GM23338 (cell line): ENCODE measurements at regions not wholly inside any gene's neighbourhood (a gene's known extent, or its start where the extent isn't known, plus 50 kb on each side); places are given as distances from the start of the nearest gene placed in this dataset.
A peak's percentile ranks its signal among the peaks of the same experiment; 100 is the strongest.

Experiments
- ATAC-seq: fragments of 200-7000 bp; cut with Tn5 transposase; 3 replicates; pipeline ENCODE4 v1.9.1; 2020
- DNase-seq: peaks from one replicate; pipeline ENCODE4 v3.0.0-alpha.2; 2015; ENCODE audit warnings: low spot score
- H2AFZ ChIP-seq: fragments of 200-600 bp; sonication (generic); 2 replicates; pipeline ENCODE4 v1.8.0; 2016; ENCODE audit warnings: antibody characterized with exemption, mild to moderate bottlenecking, moderate library complexity
- H3F3A ChIP-seq: fragments of 200-600 bp; sonication (generic); replicated peaks from 2 replicates; pipeline ENCODE4 v1.8.0; 2017; ENCODE audit warnings: antibody characterized with exemption, mixed run types, low read depth
- H3K27ac ChIP-seq: fragments of 200-600 bp; sonication (generic); 2 replicates; pipeline ENCODE4 v1.6.1; 2016; ENCODE audit warnings: low read depth
- H3K27me3 ChIP-seq: fragments of 200-600 bp; sonication (generic); 2 replicates; pipeline ENCODE4 v1.8.0; 2016; ENCODE audit warnings: mild to moderate bottlenecking, mixed run types, moderate library complexity; ENCODE audit not compliant: insufficient read depth
- H3K36me3 ChIP-seq: fragments of 200-600 bp; sonication (generic); 2 replicates; pipeline ENCODE4 v1.8.0; 2016; ENCODE audit warnings: mild to moderate bottlenecking; ENCODE audit not compliant: insufficient read depth
- H3K4me1 ChIP-seq: fragments of 200-600 bp; sonication (generic); 2 replicates; pipeline ENCODE4 v1.8.0; 2016; ENCODE audit warnings: mild to moderate bottlenecking, moderate library complexity; ENCODE audit not compliant: insufficient read depth
- H3K4me2 ChIP-seq: fragments of 200-600 bp; sonication (generic); 2 replicates; pipeline ENCODE4 v1.7.1; 2017; ENCODE audit warnings: mixed run types
- H3K4me3 ChIP-seq: fragments of 200-600 bp; sonication (generic); 2 replicates; pipeline ENCODE4 v1.6.1; 2016; ENCODE audit warnings: mixed run types
- H3K79me2 ChIP-seq: fragments of 200-600 bp; sonication (generic); replicated peaks from 2 replicates; pipeline ENCODE4 v1.8.0; 2017; ENCODE audit warnings: mild to moderate bottlenecking; ENCODE audit not compliant: insufficient read depth
- H3K9me2 ChIP-seq: fragments of 200-600 bp; sonication (generic); 2 replicates; pipeline ENCODE4 v1.8.0; 2017; ENCODE audit not compliant: insufficient read depth
- H4K20me1 ChIP-seq: fragments of 200-600 bp; sonication (generic); replicated peaks from 2 replicates; pipeline ENCODE4 v1.8.0; 2017; ENCODE audit warnings: mild to moderate bottlenecking; ENCODE audit not compliant: insufficient read depth
- H3K27ac Mint-ChIP-seq: 2 replicates; pipeline ENCODE4 v1.8.0; 2020; ENCODE audit warnings: inconsistent platforms, mild to moderate bottlenecking, moderate library complexity, mixed read lengths
- H3K27me3 Mint-ChIP-seq: 3 replicates; pipeline ENCODE4 v1.8.0; 2022; ENCODE audit warnings: low read depth, mild to moderate bottlenecking, moderate library complexity, mixed read lengths, inconsistent platforms; ENCODE audit not compliant: insufficient read depth, poor library complexity
- H3K36me3 Mint-ChIP-seq: 3 replicates; pipeline ENCODE4 v1.8.0; 2021; ENCODE audit warnings: low read depth, mild to moderate bottlenecking, inconsistent platforms, moderate library complexity, mixed read lengths
- H3K4me1 Mint-ChIP-seq: 3 replicates; pipeline ENCODE4 v1.8.0; 2020; ENCODE audit warnings: mild to moderate bottlenecking, inconsistent platforms, mixed read lengths
- H3K4me3 Mint-ChIP-seq: 3 replicates; pipeline ENCODE4 v1.8.0; 2021; ENCODE audit warnings: moderate library complexity, mild to moderate bottlenecking, inconsistent platforms, mixed read lengths
- H3K9me3 Mint-ChIP-seq: 3 replicates; pipeline ENCODE4 v1.8.0; 2020; ENCODE audit warnings: moderate library complexity, mild to moderate bottlenecking, inconsistent platforms, mixed read lengths
- JUNB ChIP-seq: IDR thresholded peaks from one replicate; pipeline ENCODE4 v1.6.1; 2016; ENCODE audit warnings: antibody characterized with exemption; ENCODE audit not compliant: unreplicated experiment
- NANOG ChIP-seq: IDR thresholded peaks from 2 replicates; pipeline ENCODE4 v1.6.1; 2016; ENCODE audit warnings: antibody characterized with exemption, borderline replicate concordance
- ZNF331 ChIP-seq: fragments of 250-450 bp; sonication (Bioruptor Pico); IDR thresholded peaks from 2 replicates; pipeline ENCODE4 v1.5.0; 2020; ENCODE audit warnings: low read depth, mild to moderate bottlenecking, moderate library complexity
- TF ChIP-seq, protein P1 (sequence below): fragments of 250-450 bp; sonication (Bioruptor Pico); IDR thresholded peaks from 2 replicates; pipeline ENCODE4 v1.5.0; 2020; ENCODE audit warnings: mild to moderate bottlenecking, moderate library complexity
- TF ChIP-seq, protein P2 (sequence below): IDR thresholded peaks from one replicate; pipeline ENCODE4 v1.6.1; 2018; ENCODE audit warnings: antibody characterized with exemption; ENCODE audit not compliant: unreplicated experiment
- TF ChIP-seq, protein P3 (sequence below): IDR thresholded peaks from 2 replicates; pipeline ENCODE4 v1.6.1; 2016; ENCODE audit warnings: antibody characterized with exemption

DNA sequence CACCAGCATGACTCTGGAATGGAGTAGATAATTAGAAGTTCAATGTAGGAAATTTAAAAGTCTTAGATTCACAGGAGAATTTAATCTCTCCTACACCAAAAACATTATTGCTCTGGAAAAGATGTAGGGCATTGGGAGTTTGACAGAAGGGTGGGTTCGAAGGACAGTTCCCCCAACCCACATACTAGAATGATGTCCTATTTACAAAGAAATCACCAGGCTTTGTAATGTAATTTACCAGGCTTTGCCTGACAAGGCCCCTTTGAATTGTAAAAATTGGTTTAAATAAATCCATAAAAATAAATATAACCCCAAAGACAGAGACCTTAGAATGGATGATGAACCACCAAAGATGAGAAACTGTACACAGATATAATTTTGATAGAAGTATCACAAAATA is 399.2 kb upstream of the GRID2 start:
- DNase-seq (peak; percentile 53), ATAC-seq (peak; percentile 86)
- peak overlapping the region; percentile 35 for H3K4me3 ChIP-seq
- no peaks in the 10 kb centered on the region for H4K20me1 ChIP-seq
- no peaks in the 10 kb centered on the region for H3K36me3 ChIP-seq
- H3K27ac Mint-ChIP-seq, result peak overlapping the region; percentile 42; the same call in 1 of the 2 replicates
- TF ChIP-seq NANOG, result peak; percentile 85
- TF ChIP-seq, protein P1, sequence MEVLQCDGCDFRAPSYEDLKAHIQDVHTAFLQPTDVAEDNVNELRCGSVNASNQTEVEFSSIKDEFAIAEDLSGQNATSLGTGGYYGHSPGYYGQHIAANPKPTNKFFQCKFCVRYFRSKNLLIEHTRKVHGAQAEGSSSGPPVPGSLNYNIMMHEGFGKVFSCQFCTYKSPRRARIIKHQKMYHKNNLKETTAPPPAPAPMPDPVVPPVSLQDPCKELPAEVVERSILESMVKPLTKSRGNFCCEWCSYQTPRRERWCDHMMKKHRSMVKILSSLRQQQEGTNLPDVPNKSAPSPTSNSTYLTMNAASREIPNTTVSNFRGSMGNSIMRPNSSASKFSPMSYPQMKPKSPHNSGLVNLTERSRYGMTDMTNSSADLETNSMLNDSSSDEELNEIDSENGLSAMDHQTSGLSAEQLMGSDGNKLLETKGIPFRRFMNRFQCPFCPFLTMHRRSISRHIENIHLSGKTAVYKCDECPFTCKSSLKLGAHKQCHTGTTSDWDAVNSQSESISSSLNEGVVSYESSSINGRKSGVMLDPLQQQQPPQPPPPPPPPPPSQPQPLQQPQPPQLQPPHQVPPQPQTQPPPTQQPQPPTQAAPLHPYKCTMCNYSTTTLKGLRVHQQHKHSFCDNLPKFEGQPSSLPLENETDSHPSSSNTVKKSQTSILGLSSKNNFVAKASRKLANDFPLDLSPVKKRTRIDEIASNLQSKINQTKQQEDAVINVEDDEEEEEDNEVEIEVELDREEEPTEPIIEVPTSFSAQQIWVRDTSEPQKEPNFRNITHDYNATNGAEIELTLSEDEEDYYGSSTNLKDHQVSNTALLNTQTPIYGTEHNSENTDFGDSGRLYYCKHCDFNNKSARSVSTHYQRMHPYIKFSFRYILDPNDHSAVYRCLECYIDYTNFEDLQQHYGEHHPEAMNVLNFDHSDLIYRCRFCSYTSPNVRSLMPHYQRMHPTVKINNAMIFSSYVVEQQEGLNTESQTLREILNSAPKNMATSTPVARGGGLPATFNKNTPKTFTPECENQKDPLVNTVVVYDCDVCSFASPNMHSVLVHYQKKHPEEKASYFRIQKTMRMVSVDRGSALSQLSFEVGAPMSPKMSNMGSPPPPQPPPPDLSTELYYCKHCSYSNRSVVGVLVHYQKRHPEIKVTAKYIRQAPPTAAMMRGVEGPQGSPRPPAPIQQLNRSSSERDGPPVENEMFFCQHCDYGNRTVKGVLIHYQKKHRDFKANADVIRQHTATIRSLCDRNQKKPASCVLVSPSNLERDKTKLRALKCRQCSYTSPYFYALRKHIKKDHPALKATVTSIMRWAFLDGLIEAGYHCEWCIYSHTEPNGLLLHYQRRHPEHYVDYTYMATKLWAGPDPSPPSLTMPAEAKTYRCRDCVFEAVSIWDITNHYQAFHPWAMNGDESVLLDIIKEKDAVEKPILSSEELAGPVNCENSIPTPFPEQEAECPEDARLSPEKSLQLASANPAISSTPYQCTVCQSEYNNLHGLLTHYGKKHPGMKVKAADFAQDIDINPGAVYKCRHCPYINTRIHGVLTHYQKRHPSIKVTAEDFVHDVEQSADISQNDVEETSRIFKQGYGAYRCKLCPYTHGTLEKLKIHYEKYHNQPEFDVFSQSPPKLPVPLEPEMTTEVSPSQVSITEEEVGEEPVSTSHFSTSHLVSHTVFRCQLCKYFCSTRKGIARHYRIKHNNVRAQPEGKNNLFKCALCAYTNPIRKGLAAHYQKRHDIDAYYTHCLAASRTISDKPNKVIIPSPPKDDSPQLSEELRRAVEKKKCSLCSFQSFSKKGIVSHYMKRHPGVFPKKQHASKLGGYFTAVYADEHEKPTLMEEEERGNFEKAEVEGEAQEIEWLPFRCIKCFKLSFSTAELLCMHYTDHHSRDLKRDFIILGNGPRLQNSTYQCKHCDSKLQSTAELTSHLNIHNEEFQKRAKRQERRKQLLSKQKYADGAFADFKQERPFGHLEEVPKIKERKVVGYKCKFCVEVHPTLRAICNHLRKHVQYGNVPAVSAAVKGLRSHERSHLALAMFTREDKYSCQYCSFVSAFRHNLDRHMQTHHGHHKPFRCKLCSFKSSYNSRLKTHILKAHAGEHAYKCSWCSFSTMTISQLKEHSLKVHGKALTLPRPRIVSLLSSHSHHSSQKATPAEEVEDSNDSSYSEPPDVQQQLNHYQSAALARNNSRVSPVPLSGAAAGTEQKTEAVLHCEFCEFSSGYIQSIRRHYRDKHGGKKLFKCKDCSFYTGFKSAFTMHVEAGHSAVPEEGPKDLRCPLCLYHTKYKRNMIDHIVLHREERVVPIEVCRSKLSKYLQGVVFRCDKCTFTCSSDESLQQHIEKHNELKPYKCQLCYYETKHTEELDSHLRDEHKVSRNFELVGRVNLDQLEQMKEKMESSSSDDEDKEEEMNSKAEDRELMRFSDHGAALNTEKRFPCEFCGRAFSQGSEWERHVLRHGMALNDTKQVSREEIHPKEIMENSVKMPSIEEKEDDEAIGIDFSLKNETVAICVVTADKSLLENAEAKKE (CRISPR knock-in tag), result no peak
- no peak for TF ChIP-seq JUNB
- TF ChIP-seq, protein P2, sequence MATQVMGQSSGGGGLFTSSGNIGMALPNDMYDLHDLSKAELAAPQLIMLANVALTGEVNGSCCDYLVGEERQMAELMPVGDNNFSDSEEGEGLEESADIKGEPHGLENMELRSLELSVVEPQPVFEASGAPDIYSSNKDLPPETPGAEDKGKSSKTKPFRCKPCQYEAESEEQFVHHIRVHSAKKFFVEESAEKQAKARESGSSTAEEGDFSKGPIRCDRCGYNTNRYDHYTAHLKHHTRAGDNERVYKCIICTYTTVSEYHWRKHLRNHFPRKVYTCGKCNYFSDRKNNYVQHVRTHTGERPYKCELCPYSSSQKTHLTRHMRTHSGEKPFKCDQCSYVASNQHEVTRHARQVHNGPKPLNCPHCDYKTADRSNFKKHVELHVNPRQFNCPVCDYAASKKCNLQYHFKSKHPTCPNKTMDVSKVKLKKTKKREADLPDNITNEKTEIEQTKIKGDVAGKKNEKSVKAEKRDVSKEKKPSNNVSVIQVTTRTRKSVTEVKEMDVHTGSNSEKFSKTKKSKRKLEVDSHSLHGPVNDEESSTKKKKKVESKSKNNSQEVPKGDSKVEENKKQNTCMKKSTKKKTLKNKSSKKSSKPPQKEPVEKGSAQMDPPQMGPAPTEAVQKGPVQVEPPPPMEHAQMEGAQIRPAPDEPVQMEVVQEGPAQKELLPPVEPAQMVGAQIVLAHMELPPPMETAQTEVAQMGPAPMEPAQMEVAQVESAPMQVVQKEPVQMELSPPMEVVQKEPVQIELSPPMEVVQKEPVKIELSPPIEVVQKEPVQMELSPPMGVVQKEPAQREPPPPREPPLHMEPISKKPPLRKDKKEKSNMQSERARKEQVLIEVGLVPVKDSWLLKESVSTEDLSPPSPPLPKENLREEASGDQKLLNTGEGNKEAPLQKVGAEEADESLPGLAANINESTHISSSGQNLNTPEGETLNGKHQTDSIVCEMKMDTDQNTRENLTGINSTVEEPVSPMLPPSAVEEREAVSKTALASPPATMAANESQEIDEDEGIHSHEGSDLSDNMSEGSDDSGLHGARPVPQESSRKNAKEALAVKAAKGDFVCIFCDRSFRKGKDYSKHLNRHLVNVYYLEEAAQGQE, result no peak
- TF ChIP-seq, protein P3, sequence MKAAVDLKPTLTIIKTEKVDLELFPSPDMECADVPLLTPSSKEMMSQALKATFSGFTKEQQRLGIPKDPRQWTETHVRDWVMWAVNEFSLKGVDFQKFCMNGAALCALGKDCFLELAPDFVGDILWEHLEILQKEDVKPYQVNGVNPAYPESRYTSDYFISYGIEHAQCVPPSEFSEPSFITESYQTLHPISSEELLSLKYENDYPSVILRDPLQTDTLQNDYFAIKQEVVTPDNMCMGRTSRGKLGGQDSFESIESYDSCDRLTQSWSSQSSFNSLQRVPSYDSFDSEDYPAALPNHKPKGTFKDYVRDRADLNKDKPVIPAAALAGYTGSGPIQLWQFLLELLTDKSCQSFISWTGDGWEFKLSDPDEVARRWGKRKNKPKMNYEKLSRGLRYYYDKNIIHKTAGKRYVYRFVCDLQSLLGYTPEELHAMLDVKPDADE, result no peak
- no peak for TF ChIP-seq ZNF331 (CRISPR knock-in tag)
- H3K27ac ChIP-seq, result no peak overlapping the region
- no peaks in the 10 kb centered on the region for H3K79me2 ChIP-seq
- H3K36me3 Mint-ChIP-seq, result no peaks in the 10 kb centered on the region
- no peaks in the 10 kb centered on the region for H3K9me2 ChIP-seq
- H3F3A ChIP-seq, result no peaks in the 10 kb centered on the region
- peak overlapping the region; percentile 71 for H3K4me2 ChIP-seq
- peaks cover 18% of the 10 kb centered on the region for H3K4me1 Mint-ChIP-seq
- H2AFZ ChIP-seq, result no peak overlapping the region
- H3K4me1 ChIP-seq, result peaks cover 31% of the 10 kb centered on the region
- no peaks in the 10 kb centered on the region for H3K27me3 Mint-ChIP-seq
- H3K4me3 Mint-ChIP-seq, result peak overlapping the region; percentile 21; the same call in 1 of the 3 replicates
- no peaks in the 10 kb centered on the region for H3K9me3 Mint-ChIP-seq
- H3K27me3 ChIP-seq, result no peaks in the 10 kb centered on the region
